OCI-LY3 (cell line): ENCODE measurements at regions not wholly inside any gene's neighbourhood (a gene's known extent, or its start where the extent isn't known, plus 50 kb on each side); places are given as distances from the start of the nearest gene placed in this dataset.

Experiments
- EZH2phosphoT487 ChIP-seq: fragments of 200-600 bp; shearing (Covaris generic); IDR thresholded peaks from 2 replicates; pipeline ENCODE4 v1.6.1; 2018; ENCODE audit warnings: antibody characterized with exemption, mixed run types, low read depth
- TF ChIP-seq, protein P1 (sequence below): fragments of 200-600, 300-600 bp; sonication (generic); IDR thresholded peaks from 2 replicates; pipeline ENCODE4 v1.5.1; 2014; ENCODE audit warnings: antibody characterized with exemption, low read length, low read depth

DNA sequence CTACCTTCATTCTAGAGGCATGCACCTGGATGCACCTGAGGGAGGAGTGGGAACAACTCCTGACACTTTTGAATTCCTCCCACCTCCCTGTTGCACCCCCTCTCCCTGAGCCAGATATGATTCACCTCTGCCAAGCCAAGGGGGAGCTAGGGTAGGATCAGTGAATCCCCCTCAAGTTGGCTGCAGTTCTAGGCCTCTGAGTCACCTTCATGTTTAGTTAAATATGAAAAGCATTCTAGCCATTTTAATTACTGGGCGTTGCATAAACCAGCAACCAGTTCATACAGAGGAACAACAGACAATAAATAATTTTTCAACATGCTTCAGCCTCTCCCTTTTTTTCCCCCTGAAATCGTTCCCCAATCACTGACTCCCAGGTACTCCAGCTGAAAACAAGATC lies 1440.2 kb downstream of the ADGRL3 start:
- TF ChIP-seq, protein P1, sequence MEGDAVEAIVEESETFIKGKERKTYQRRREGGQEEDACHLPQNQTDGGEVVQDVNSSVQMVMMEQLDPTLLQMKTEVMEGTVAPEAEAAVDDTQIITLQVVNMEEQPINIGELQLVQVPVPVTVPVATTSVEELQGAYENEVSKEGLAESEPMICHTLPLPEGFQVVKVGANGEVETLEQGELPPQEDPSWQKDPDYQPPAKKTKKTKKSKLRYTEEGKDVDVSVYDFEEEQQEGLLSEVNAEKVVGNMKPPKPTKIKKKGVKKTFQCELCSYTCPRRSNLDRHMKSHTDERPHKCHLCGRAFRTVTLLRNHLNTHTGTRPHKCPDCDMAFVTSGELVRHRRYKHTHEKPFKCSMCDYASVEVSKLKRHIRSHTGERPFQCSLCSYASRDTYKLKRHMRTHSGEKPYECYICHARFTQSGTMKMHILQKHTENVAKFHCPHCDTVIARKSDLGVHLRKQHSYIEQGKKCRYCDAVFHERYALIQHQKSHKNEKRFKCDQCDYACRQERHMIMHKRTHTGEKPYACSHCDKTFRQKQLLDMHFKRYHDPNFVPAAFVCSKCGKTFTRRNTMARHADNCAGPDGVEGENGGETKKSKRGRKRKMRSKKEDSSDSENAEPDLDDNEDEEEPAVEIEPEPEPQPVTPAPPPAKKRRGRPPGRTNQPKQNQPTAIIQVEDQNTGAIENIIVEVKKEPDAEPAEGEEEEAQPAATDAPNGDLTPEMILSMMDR, result no peak
- TF ChIP-seq EZH2phosphoT487, result no peak
